Endothelial cell of umbilical vein (primary cell): ENCODE measurements at regions not wholly inside any gene's neighbourhood (a gene's known extent, or its start where the extent isn't known, plus 50 kb on each side); places are given as distances from the start of the nearest gene placed in this dataset.

Experiments used
- BruUV-seq: library from RNA; stranded (reverse); fragments of 400-500 nt; replicated peaks from 2 replicates; lab custom pipeline; 2021; lab: Mats Ljungman, UMichigan
- CTCF ChIA-PET: fragments of 300-600, 350-600 bp; sonication (Branson Sonifier 250); formaldehyde crosslinking; loops from one replicate; lab custom pipeline; 2021; ENCODE audit warnings: antibody characterized with exemption, inconsistent platforms; lab: Charles Lee
- POLR2A ChIA-PET: fragments of 300-600, 350-600 bp; sonication (Branson Sonifier 250); formaldehyde crosslinking; loops from one replicate; lab custom pipeline; 2021; ENCODE audit warnings: antibody characterized with exemption, inconsistent platforms; lab: Charles Lee
- DNase-seq: peaks from one replicate; pipeline ENCODE4 v3.0.0-alpha.2; 2011; ENCODE audit warnings: low read depth, low spot score
- FAIRE-seq: peaks from 2 replicates; lab custom pipeline; 2011; peaks lifted over from hg19 to GRCh38; lab: Jason Lieb, UNC
- H2AFZ ChIP-seq: 2 replicates; pipeline ENCODE4 v1.6.0; 2012; ENCODE audit warnings: low read depth, low read length, control low read depth, inconsistent platforms
- H3K27ac ChIP-seq: 2 replicates; pipeline ENCODE4 v1.5.1; 2011; ENCODE audit warnings: low read depth, mild to moderate bottlenecking, control low read depth, low read length, moderate library complexity; ENCODE audit not compliant: insufficient read depth
- H3K27me3 ChIP-seq, 2 experiments: 2 replicates each; pipeline versions ENCODE4 v1.6.0 to v1.6.1; 2011; ENCODE audit warnings: low read length in 2 of 2, mixed read lengths in 1 of 2; ENCODE audit not compliant: control insufficient read depth in 2 of 2, insufficient read depth in 2 of 2
- H3K36me3 ChIP-seq, 2 experiments: 2 replicates in 1 of 2; 3 replicates in 1 of 2; pipeline ENCODE4 v1.5.1; 2011; ENCODE audit warnings: low read length in 2 of 2, mild to moderate bottlenecking in 1 of 2, moderate library complexity in 1 of 2; ENCODE audit not compliant: control insufficient read depth in 2 of 2, insufficient read depth in 2 of 2; ENCODE audit errors: extremely low read depth in 1 of 2
- H3K4me1 ChIP-seq: 3 replicates; pipeline ENCODE4 v1.5.1; 2011; ENCODE audit warnings: mild to moderate bottlenecking, low read length; ENCODE audit not compliant: control insufficient read depth, insufficient read depth; ENCODE audit errors: extremely low read depth
- H3K4me2 ChIP-seq: 2 replicates; pipeline ENCODE4 v1.6.1; 2011; ENCODE audit warnings: low read length, control low read depth, mixed read lengths; ENCODE audit not compliant: insufficient read depth
- H3K4me3 ChIP-seq, 3 experiments: fragments of 200-600 bp in 1 of 3; sonication (generic), shearing (Covaris generic) in 1 of 3; replicated peaks in 1 of 3; 2 replicates each; pipeline ENCODE4 v1.5.1; 2011 to 2016; ENCODE audit warnings: control low read depth in 3 of 3, low read length in 3 of 3, mild to moderate bottlenecking in 2 of 3, inconsistent platforms in 1 of 3, low read depth in 1 of 3, moderate library complexity in 1 of 3; ENCODE audit not compliant: insufficient read depth in 1 of 3
- H3K79me2 ChIP-seq: 2 replicates; pipeline ENCODE4 v1.6.0; 2012; ENCODE audit warnings: low read length, inconsistent platforms; ENCODE audit not compliant: control insufficient read depth, insufficient read depth
- H3K9ac ChIP-seq: replicated peaks from 2 replicates; pipeline ENCODE3; 2011; ENCODE audit warnings: low read length, control low read depth; ENCODE audit not compliant: insufficient read depth; ENCODE audit errors: extremely low read depth
- H3K9me1 ChIP-seq: replicated peaks from 3 replicates; pipeline ENCODE4 v1.6.0; 2011; ENCODE audit warnings: mild to moderate bottlenecking, low read length; ENCODE audit not compliant: control insufficient read depth, insufficient read depth; ENCODE audit errors: extremely low read depth
- H3K9me3 ChIP-seq: replicated peaks from 2 replicates; pipeline ENCODE4 v1.5.1; 2012; ENCODE audit warnings: low read length, inconsistent platforms; ENCODE audit not compliant: control insufficient read depth, insufficient read depth
- H4K20me1 ChIP-seq: replicated peaks from 2 replicates; pipeline ENCODE3; 2011; ENCODE audit warnings: mild to moderate bottlenecking, low read length; ENCODE audit not compliant: control insufficient read depth, insufficient read depth; ENCODE audit errors: extremely low read depth
- EZH2 ChIP-seq: IDR thresholded peaks from 2 replicates; pipeline ENCODE4 v1.6.1; 2012; ENCODE audit warnings: borderline replicate concordance, low read depth, mild to moderate bottlenecking, moderate library complexity, low read length, inconsistent platforms; ENCODE audit not compliant: severe bottlenecking
- FOS ChIP-seq: IDR thresholded peaks from 2 replicates; pipeline ENCODE4 v1.6.1; 2011; ENCODE audit warnings: mild to moderate bottlenecking, low read length, moderate library complexity, borderline replicate concordance; ENCODE audit not compliant: insufficient read depth
- GATA2 ChIP-seq: IDR thresholded peaks from 2 replicates; pipeline ENCODE4 v1.7.0; 2011; ENCODE audit warnings: low read depth, mild to moderate bottlenecking, moderate library complexity, mixed read lengths, low read length; ENCODE audit not compliant: insufficient read length, insufficient read depth
- JUN ChIP-seq: IDR thresholded peaks from 2 replicates; pipeline ENCODE4 v1.6.1; 2011; ENCODE audit warnings: borderline replicate concordance, low read depth; ENCODE audit not compliant: insufficient read length, insufficient read depth
- MYC ChIP-seq: IDR thresholded peaks from one replicate; pipeline ENCODE4 v1.6.1; 2011; ENCODE audit warnings: mild to moderate bottlenecking, low read depth, low read length
- POLR2A ChIP-seq: IDR thresholded peaks from 2 replicates; pipeline ENCODE4 v1.6.1; 2012; ENCODE audit warnings: low read depth, mild to moderate bottlenecking, control low read depth, low read length
- POLR2AphosphoS5 ChIP-seq: IDR thresholded peaks from 2 replicates; pipeline ENCODE4 v1.6.1; 2012; ENCODE audit warnings: low read depth, mild to moderate bottlenecking, control low read depth, low read length, moderate library complexity; ENCODE audit not compliant: insufficient read depth
- dilution Hi-C: fragments of 300-500 bp; cut with MboI; formaldehyde crosslinking; loops from one replicate; pipeline ENCODE4 v1.15.0; 2019; ENCODE audit warnings: low sequenced_read_pairs; ENCODE audit not compliant: extremely low pct_ligation_motif_present
- intact Hi-C: fragments of 100-400 bp; cut with micrococcal nuclease; formaldehyde crosslinking; loops from one replicate; pipeline ENCODE4 v1.10.0; 2022
- TF ChIP-seq, protein P1 (sequence below), 2 donors: IDR thresholded peaks; 1 replicate in 1 of 2; 2 replicates in 1 of 2; pipeline ENCODE4 v1.5.1; 2011; ENCODE audit warnings: low read length in 2 of 2, mild to moderate bottlenecking in 2 of 2, moderate library complexity in 2 of 2, control low read depth in 1 of 2, inconsistent platforms in 1 of 2, low read depth in 1 of 2; ENCODE audit not compliant: insufficient read depth in 1 of 2; ENCODE audit errors: extremely low read depth in 1 of 2
- TF ChIP-seq, protein P2 (sequence below): IDR thresholded peaks from 2 replicates; pipeline ENCODE4 v1.6.1; 2011; ENCODE audit not compliant: insufficient read depth, insufficient read length

GRCh38 chr13:90824032-90824431 lies 523.5 kb upstream of the MIR17HG start:
- intact Hi-C loops (no loop called here), dilution Hi-C loops (no loop called here)
- H3K4me2 ChIP-seq = no peak overlapping the region
- TF ChIP-seq POLR2AphosphoS5 (no peak), GATA2 (no peak), EZH2 (no peak), MYC (no peak), POLR2A (no peak), FOS (no peak), JUN (no peak)
- TF ChIP-seq, protein P1, sequence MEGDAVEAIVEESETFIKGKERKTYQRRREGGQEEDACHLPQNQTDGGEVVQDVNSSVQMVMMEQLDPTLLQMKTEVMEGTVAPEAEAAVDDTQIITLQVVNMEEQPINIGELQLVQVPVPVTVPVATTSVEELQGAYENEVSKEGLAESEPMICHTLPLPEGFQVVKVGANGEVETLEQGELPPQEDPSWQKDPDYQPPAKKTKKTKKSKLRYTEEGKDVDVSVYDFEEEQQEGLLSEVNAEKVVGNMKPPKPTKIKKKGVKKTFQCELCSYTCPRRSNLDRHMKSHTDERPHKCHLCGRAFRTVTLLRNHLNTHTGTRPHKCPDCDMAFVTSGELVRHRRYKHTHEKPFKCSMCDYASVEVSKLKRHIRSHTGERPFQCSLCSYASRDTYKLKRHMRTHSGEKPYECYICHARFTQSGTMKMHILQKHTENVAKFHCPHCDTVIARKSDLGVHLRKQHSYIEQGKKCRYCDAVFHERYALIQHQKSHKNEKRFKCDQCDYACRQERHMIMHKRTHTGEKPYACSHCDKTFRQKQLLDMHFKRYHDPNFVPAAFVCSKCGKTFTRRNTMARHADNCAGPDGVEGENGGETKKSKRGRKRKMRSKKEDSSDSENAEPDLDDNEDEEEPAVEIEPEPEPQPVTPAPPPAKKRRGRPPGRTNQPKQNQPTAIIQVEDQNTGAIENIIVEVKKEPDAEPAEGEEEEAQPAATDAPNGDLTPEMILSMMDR (IDR thresholded peaks at IDR 0.05; ENCODE audit: extremely low read depth in 1 of 2, insufficient read depth in 1 of 2, low read depth in 1 of 2, low read length in 2 of 2) = no peak
- TF ChIP-seq, protein P2, sequence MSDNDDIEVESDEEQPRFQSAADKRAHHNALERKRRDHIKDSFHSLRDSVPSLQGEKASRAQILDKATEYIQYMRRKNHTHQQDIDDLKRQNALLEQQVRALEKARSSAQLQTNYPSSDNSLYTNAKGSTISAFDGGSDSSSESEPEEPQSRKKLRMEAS = no peak
- H3K9me3 ChIP-seq = no peaks in the 10 kb centered on the region
- no peak overlapping the region for H2AFZ ChIP-seq
- H3K9ac ChIP-seq = no peak overlapping the region
- no peaks in the 10 kb centered on the region for H3K9me1 ChIP-seq
- no peak for DNase-seq
- no peaks in the 10 kb centered on the region for H3K79me2 ChIP-seq
- POLR2A ChIA-PET = no interaction called here
- H4K20me1 ChIP-seq = no peaks in the 10 kb centered on the region
- no peaks in the 10 kb centered on the region for H3K27me3 ChIP-seq
- no peak for FAIRE-seq
- no peak overlapping the region for H3K4me3 ChIP-seq
- CTCF ChIA-PET = no interaction called here
- H3K27ac ChIP-seq = no peak overlapping the region
- H3K4me1 ChIP-seq = no peaks in the 10 kb centered on the region
- BruUV-seq = no TSS peak
- H3K36me3 ChIP-seq = no peaks in the 10 kb centered on the region
